ENCODE measurements at regions not wholly inside any gene's neighbourhood (a gene's known extent, or its start where the extent isn't known, plus 50 kb on each side); places are given as distances from the start of the nearest gene placed in this dataset.

DNA sequence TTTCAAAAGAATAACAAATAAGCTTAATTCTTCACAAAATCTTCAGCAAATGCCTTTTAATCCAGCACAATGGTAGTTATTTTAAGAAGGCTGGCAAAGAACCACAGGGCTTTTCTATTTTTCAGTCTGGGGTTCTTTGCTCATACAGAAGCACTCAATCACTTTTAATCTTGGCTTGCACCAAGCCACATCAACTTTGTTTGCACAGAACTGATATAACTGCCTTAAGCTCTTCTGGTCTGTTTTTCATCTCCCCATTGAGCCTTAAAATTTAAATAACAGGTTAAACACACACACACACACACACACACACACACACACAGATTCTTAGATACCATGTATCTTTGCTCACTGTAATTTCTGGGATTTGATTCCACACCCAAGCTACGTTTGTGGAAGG, 377.0 kb downstream of the GATA3 start:
- Histone ChIP-seq H3K36me3 (ENCODE audit: low read length) (no peaks in the 10 kb centered on the region), H3K27ac (ENCODE audit: low read depth, low read length) (no peak overlapping the region), H3K27me3 (ENCODE audit: low read length) (no peaks in the 10 kb centered on the region), H3K9me3 (ENCODE audit: insufficient read depth, low read length) (no peaks in the 10 kb centered on the region), H3K9me2 (replicated peaks; ENCODE audit: insufficient read depth, low read length) (no peaks in the 10 kb centered on the region), H3K4me3 (ENCODE audit: insufficient read depth, low read length, poor library complexity, severe bottlenecking) (no peak overlapping the region), H2AFZ (ENCODE audit: low read depth, low read length, severe bottlenecking) (no peak overlapping the region), H3F3A (ENCODE audit: insufficient read depth) (no peaks in the 10 kb centered on the region), H3K79me2 (ENCODE audit: insufficient read depth, low read length) (no peaks in the 10 kb centered on the region), H3K9ac (ENCODE audit: low read length) (no peak overlapping the region), H3K4me2 (ENCODE audit: low read depth, low read length, poor library complexity, severe bottlenecking) (no peak overlapping the region), H4K20me1 (ENCODE audit: low read depth, low read length) (no peaks in the 10 kb centered on the region)
- TF ChIP-seq EZH2phosphoT487 (conservative IDR thresholded peaks at IDR 0.05; ENCODE audit: low read length) (no peak), CTCF (IDR thresholded peaks at IDR 0.05; ENCODE audit: insufficient read depth, low read length, poor library complexity, severe bottlenecking) (no peak)

- no peaks in the 10 kb centered on the region for H3K36me3 ChIP-seq (ENCODE audit: low read length)
- H3K27ac ChIP-seq (ENCODE audit: low read depth, low read length), result no peak overlapping the region
- H4K20me1 ChIP-seq (ENCODE audit: low read depth, low read length), result no peaks in the 10 kb centered on the region
- H3K27me3 ChIP-seq (ENCODE audit: low read length), result no peaks in the 10 kb centered on the region
- H3F3A ChIP-seq (ENCODE audit: insufficient read depth), result no peaks in the 10 kb centered on the region
- H3K9ac ChIP-seq (ENCODE audit: low read length), result no peak overlapping the region
- no peak overlapping the region for H2AFZ ChIP-seq (ENCODE audit: low read depth, low read length, severe bottlenecking)
- H3K4me2 ChIP-seq (ENCODE audit: low read depth, low read length, poor library complexity, severe bottlenecking), result no peak overlapping the region
- no peaks in the 10 kb centered on the region for H3K79me2 ChIP-seq (ENCODE audit: insufficient read depth, low read length)
- no peaks in the 10 kb centered on the region for H3K9me2 ChIP-seq (replicated peaks; ENCODE audit: insufficient read depth, low read length)
- no peak overlapping the region for H3K4me3 ChIP-seq (ENCODE audit: insufficient read depth, low read length, poor library complexity, severe bottlenecking)
- no peaks in the 10 kb centered on the region for H3K9me3 ChIP-seq (ENCODE audit: insufficient read depth, low read length)
- TF ChIP-seq EZH2phosphoT487 (conservative IDR thresholded peaks at IDR 0.05; ENCODE audit: low read length) (no peak), CTCF (IDR thresholded peaks at IDR 0.05; ENCODE audit: insufficient read depth, low read length, poor library complexity, severe bottlenecking) (no peak)
Measured at GRCh38 chr10:8435186-8436055, 380.9 kb downstream of the GATA3 start.

GRCh38 chr10:8437896-8438295, 383.4 kb downstream of the GATA3 start:
- H3K9me3 ChIP-seq (ENCODE audit: insufficient read depth, low read length), result no peaks in the 10 kb centered on the region
- no peak overlapping the region for H3K4me2 ChIP-seq (ENCODE audit: low read depth, low read length, poor library complexity, severe bottlenecking)
- no peak overlapping the region for H2AFZ ChIP-seq (ENCODE audit: low read depth, low read length, severe bottlenecking)
- H3K9me2 ChIP-seq (replicated peaks; ENCODE audit: insufficient read depth, low read length), result no peaks in the 10 kb centered on the region
- H3K27me3 ChIP-seq (ENCODE audit: low read length), result no peaks in the 10 kb centered on the region
- TF ChIP-seq EZH2phosphoT487 (conservative IDR thresholded peaks at IDR 0.05; ENCODE audit: low read length), result no peak
- TF ChIP-seq CTCF (IDR thresholded peaks at IDR 0.05; ENCODE audit: insufficient read depth, low read length, poor library complexity, severe bottlenecking), result no peak
- H3K4me3 ChIP-seq (ENCODE audit: insufficient read depth, low read length, poor library complexity, severe bottlenecking), result no peak overlapping the region
- H3K79me2 ChIP-seq (ENCODE audit: insufficient read depth, low read length), result no peaks in the 10 kb centered on the region
- no peaks in the 10 kb centered on the region for H4K20me1 ChIP-seq (ENCODE audit: low read depth, low read length)
- H3F3A ChIP-seq (ENCODE audit: insufficient read depth), result no peaks in the 10 kb centered on the region
- no peak overlapping the region for H3K9ac ChIP-seq (ENCODE audit: low read length)
- H3K27ac ChIP-seq (ENCODE audit: low read depth, low read length), result no peak overlapping the region
- H3K36me3 ChIP-seq (ENCODE audit: low read length), result no peaks in the 10 kb centered on the region
